Heart left ventricle (tissue), 13 donors: ENCODE measurements at regions not wholly inside any gene's neighbourhood (a gene's known extent, or its start where the extent isn't known, plus 50 kb on each side); places are given as distances from the start of the nearest gene placed in this dataset.
"Not testable (repeated sequence)": the region's sequence is repeated elsewhere in the genome, so short reads cannot be mapped to it uniquely, and the experiment has no call there.

Source experiments
- CTCF ChIP-seq, 12 donors: fragments of 200-600 bp; sonication (generic) in 4 of 12; IDR thresholded peaks; one replicate each; pipeline versions ENCODE4 v1.5.0 to v1.8.0; 2018 to 2022; ENCODE audit warnings: antibody characterized with exemption in 12 of 12, mild to moderate bottlenecking in 5 of 12
- POLR2A ChIP-seq, 2 donors: fragments of 450-650 bp; IDR thresholded peaks; one replicate each; pipeline ENCODE4 v1.6.1; 2017; ENCODE audit warnings: antibody characterized with exemption in 2 of 2, mild to moderate bottlenecking in 2 of 2, moderate library complexity in 2 of 2
- donor health status: ischemic (EF 13 %, LVEDD 7.1; RV severe dilation, severe dysfunction).
- donor health status: DM: no; HTN: yes; CAD: no.
- donor health status: DM: no; HTN: no; CAD: no.
- donor health status: ischemic (EF 25% LVEDD 6.9; RV normal size, moderate dysfunction).
- donor health status: ischemic (EF 25% LVEDD 5.7; RV mildly dilated, moderate dysfunction).
- donor health status: ischemic (EF 35%, LVEDD 5.7; RV mildly dilated, moderate dysfunction).
- donor health status: nonischemic (EF 11% LVEDD 7.7; RV severe dilation, severe dysfunction).
- donor health status: DM: yes; HTN: yes; CAD: no.
- donor health status: PGD.
- donor health status: ischemic (EF 29% LVEDD 5.4; RV normal size, mild dysfunction).
- donor health status: nonischemic (EF 23%, LVEDD 6.1; RV moderate dilation, normal function).

GRCh38 chr16:29139901-29140855, 155.3 kb downstream of the LAT start:
- not testable (repeated sequence) for TF ChIP-seq POLR2A, CTCF (IDR thresholded peaks at IDR 0.05)
